ENCODE measurements at regions not wholly inside any gene's neighbourhood (a gene's known extent, or its start where the extent isn't known, plus 50 kb on each side); places are given as distances from the start of the nearest gene placed in this dataset.

DNA sequence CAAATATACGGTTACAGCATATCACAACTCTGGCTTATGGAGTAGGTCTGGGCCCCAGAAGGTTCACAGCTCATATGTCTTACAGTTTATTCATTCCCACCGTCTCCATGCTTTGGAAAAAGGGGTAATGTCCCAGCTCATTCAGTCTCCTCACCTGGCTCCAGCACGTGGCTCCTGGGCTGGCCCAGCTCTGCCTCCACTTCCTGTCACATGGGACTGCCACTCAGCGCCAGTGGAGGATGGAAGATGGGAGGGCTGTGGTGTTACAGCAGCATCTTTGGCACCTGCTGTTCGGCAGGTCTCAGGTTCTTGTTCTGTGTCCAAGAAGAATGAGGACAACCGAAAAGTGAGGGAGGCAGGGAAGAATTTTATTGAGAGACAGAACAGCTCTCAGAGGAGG, 216.3 kb upstream of the ATXN7L3B start:
- TF ChIP-seq CTCF (IDR thresholded peaks at IDR 0.05; ENCODE audit: low read depth, low read length, missing input control) (no peak), REST (IDR thresholded peaks at IDR 0.05) (no peak), HNF4G (IDR thresholded peaks at IDR 0.05) (no peak), JUND (IDR thresholded peaks at IDR 0.05) (no peak), ATF3 (IDR thresholded peaks at IDR 0.05) (no peak), MAX (IDR thresholded peaks at IDR 0.05) (no peak)
